NCI-H187 (cell line): ENCODE measurements at regions not wholly inside any gene's neighbourhood (a gene's known extent, or its start where the extent isn't known, plus 50 kb on each side); places are given as distances from the start of the nearest gene placed in this dataset.

Source experiments
- DNase-seq, 2 experiments: peaks; one replicate each; lab custom pipeline; 2025; lab: John Stamatoyannopoulos, UW

- peak; percentile 71 to 83 for DNase-seq
Observed at GRCh38 chr6:40796260-40797221, 209.4 kb upstream of the LRFN2 start.

GRCh38 chr6:40794586-40794985, 207.4 kb upstream of the LRFN2 start:
- DNase-seq: no peak

GRCh38 chr6:40792183-40792582, 205.0 kb upstream of the LRFN2 start:
- DNase-seq: no peak

GRCh38 chr6:40791004-40791403, 203.8 kb upstream of the LRFN2 start:
- DNase-seq: no peak

- DNase-seq: no peak
Observed at GRCh38 chr6:40788661-40789655, 201.8 kb upstream of the LRFN2 start.

- DNase-seq: no peak
Observed at GRCh38 chr6:40782355-40782754, 195.2 kb upstream of the LRFN2 start.

- DNase-seq: no peak
Observed at GRCh38 chr6:40780637-40781036, 193.5 kb upstream of the LRFN2 start.

- no peak for DNase-seq
Observed at GRCh38 chr6:40779409-40779808, 192.2 kb upstream of the LRFN2 start.

- no peak for DNase-seq
Observed at GRCh38 chr6:40778918-40779317, 191.8 kb upstream of the LRFN2 start.

- DNase-seq: no peak
Observed at GRCh38 chr6:40778196-40778595, 191.0 kb upstream of the LRFN2 start.

- DNase-seq: no peak
Observed at GRCh38 chr6:40774932-40775331, 187.8 kb upstream of the LRFN2 start.

- no peak for DNase-seq
Observed at GRCh38 chr6:40770794-40771193, 183.6 kb upstream of the LRFN2 start.

- DNase-seq: no peak
Observed at GRCh38 chr6:40764726-40765125, 177.6 kb upstream of the LRFN2 start.

GRCh38 chr6:40762981-40763380, 175.8 kb upstream of the LRFN2 start:
- DNase-seq: no peak

GRCh38 chr6:40760887-40761286, 173.7 kb upstream of the LRFN2 start:
- no peak for DNase-seq

GRCh38 chr6:40759838-40760237, 172.7 kb upstream of the LRFN2 start:
- no peak for DNase-seq

GRCh38 chr6:40759264-40759663, 172.1 kb upstream of the LRFN2 start:
- no peak for DNase-seq

GRCh38 chr6:40755749-40756452, 168.7 kb upstream of the LRFN2 start:
- DNase-seq: no peak

GRCh38 chr6:40755046-40755681, 168.0 kb upstream of the LRFN2 start:
- DNase-seq: no peak

GRCh38 chr6:40754461-40755045, 167.4 kb upstream of the LRFN2 start:
- no peak for DNase-seq
